Right ventricle myocardium superior (tissue), 1 donor: ENCODE measurements at regions not wholly inside any gene's neighbourhood (a gene's known extent, or its start where the extent isn't known, plus 50 kb on each side); places are given as distances from the start of the nearest gene placed in this dataset.
"Not testable (repeated sequence)": the region's sequence is repeated elsewhere in the genome, so short reads cannot be mapped to it uniquely, and the experiment has no call there.

Experiments used
- ATAC-seq: fragments of 200-7000 bp; cut with Tn5 transposase; one replicate; pipeline ENCODE4 v1.9.1; 2020; ENCODE audit warnings: mild to moderate bottlenecking; ENCODE audit not compliant: poor library complexity
- DNase-seq: peaks from one replicate; pipeline ENCODE4 v3.0.0-alpha.2; 2020
- intact Hi-C: fragments of 100-400 bp; cut with DNase I; formaldehyde crosslinking; loops from one replicate; pipeline ENCODE4 v1.11.2; 2022
- donor health status: DM: no; HTN: yes; CAD: no; lungs with severe emphysema.

- ATAC-seq, intact Hi-C loops, DNase-seq: not testable (repeated sequence)
These were observed 240.2 kb upstream of the HSFY1 start for GRCh38 chrY:18306344-18306743.

GRCh38 chrY:18311853-18312252 lies 234.7 kb upstream of the HSFY1 start:
- DNase-seq, ATAC-seq, intact Hi-C loops: not testable (repeated sequence)

DNA sequence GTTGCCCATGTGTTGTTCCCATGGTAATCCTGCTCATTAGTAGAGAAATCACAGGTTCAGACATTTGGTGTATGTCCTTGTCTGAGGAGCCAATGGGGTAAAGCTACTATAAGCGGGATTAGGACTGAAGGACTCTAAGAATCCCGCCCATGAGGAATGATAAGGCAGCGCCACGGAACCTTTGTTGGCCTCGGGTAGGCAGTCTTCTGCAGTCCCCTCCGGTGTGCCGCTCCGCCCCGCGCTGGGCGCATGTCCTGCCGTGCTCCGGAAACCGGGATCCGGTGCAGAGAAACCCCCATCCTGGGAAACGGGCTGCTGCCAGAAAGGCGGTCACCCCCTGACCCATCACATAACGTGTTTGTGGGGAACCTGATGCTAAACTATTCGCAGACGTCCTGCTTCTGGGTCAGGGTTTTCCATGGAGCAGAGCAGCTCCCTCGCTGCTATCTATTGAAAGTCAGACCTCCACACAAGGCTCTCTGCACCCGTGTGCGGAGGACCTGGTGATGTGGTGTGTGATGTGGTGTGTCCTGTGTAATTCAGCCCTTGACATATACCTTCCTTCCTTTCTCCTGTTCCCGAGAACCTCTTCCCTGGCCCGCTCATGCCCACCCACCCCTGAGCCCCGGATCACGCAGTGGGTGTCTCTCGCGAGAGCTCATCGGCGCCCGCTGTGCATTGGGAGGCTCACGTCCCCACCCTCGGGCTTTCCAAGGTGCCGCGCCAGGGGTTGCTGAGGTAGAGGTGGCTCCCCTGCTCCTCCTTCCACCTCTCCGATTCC lies 220.8 kb upstream of the HSFY1 start:
- DNase-seq, intact Hi-C loops: not testable (repeated sequence)
- peak; percentile 48 for ATAC-seq

GRCh38 chrY:18326280-18326875 lies 220.1 kb upstream of the HSFY1 start:
- ATAC-seq: peak; percentile 68
- DNase-seq, intact Hi-C loops: not testable (repeated sequence)

- intact Hi-C loops, ATAC-seq, DNase-seq: not testable (repeated sequence)
These were observed 204.0 kb upstream of the HSFY1 start for GRCh38 chrY:18342496-18342895.
